SHP77 (cell line): ENCODE measurements at regions not wholly inside any gene's neighbourhood (a gene's known extent, or its start where the extent isn't known, plus 50 kb on each side); places are given as distances from the start of the nearest gene placed in this dataset.
A peak's percentile ranks its signal among the peaks of the same experiment; 100 is the strongest.
"Not testable (repeated sequence)": the region's sequence is repeated elsewhere in the genome, so short reads cannot be mapped to it uniquely, and the experiment has no call there.

Source experiments
- DNase-seq, 2 experiments: peaks; one replicate each; lab custom pipeline; 2025; lab: John Stamatoyannopoulos, UW

DNA sequence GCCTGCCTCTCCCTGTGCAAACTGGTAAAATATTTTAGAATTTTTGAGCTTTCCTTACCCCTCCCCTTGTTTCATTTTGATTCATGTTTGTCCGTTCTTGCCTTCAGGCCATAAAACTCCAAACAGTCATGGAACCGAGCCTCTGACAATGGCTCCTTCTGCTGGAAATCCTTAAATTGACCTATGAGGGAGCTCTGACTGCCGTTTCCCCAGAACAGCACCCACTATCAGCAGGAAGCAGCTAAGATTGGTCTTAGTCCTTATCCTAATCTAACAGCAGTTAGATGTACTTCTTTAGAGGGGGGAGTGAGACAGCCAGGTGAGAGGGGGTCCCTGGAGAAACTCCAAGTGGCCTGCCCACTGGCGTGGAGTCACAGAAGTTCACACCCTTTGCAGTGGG lies 106.7 kb downstream of the FAM174A start:
- DNase-seq: no peak

DNA sequence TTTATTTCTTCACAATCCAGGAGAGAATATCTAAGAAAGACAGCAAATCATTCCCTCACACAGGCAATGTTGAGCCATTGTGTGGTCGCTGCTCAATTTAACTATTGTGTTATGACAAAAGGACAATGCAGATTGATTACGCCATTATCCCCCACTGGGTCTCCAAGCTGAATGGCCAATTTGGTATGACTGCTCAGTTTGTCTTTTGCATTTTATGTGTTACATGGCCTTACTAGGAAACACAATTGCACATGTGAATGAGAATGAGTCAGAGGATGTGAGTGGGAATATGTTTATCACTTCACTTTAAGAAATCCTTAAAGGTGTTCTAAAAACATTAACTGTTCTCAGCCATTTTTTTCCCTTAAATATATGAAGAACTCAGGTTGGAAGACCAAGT lies 108.3 kb downstream of the FAM174A start:
- DNase-seq: no peak

DNA sequence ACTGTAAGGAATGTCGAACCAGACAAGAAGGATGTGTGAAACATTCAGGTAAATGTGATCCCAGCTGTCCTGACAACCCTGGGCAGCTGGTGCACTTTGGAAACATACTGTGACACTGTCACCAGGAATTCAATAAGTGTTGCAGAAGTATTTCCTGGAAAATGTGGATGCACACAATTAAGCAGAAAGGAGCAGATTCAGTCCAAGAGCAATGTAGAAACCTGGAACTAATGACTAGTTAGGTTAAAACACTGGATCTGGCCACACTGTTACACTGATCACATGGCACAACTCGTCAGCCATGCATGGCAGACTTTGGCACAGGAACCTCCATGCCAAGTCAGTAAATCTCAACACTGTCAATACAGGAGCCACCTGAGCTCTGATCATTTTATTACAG lies 109.0 kb downstream of the FAM174A start:
- peak in 1 of 2 experiments; percentile 43 for DNase-seq

DNA sequence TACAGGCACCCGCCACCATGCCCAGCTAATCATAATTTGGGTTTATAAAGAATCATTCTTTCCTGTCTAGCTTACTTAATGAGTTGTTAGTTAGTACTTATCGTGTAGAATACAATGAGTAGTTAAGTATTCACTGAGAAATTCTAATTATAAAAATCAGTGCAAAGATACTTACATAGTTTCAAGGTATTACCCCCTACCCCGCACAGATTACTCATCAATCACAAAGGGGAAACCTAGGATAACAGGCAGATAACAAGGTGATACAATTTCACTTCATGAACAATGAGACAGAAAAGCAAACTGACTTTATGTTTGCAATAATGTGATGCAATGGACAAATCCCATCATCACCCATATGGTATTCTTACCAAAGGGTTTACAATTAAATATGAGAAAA lies 109.6 kb downstream of the FAM174A start:
- no peak for DNase-seq

DNA sequence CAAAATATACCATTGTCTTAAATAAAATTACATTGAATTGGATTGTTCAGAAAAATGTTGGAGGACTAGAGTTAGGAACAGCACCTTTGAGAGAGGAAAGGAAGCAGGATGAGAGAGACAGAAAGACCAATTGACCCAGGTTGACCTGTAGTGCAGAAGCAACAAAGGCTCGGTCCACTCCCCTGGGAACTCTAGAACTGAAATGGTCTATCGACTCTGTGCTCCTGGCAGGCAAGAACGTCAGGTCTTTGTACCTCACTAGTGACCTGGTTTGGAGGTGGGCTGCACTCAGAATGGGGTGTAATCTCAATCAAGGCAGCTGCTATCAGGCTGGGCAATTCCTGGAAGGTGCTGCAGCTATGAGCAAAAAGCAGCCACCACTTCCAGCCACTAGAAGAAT lies 110.8 kb downstream of the FAM174A start:
- DNase-seq: no peak

DNA sequence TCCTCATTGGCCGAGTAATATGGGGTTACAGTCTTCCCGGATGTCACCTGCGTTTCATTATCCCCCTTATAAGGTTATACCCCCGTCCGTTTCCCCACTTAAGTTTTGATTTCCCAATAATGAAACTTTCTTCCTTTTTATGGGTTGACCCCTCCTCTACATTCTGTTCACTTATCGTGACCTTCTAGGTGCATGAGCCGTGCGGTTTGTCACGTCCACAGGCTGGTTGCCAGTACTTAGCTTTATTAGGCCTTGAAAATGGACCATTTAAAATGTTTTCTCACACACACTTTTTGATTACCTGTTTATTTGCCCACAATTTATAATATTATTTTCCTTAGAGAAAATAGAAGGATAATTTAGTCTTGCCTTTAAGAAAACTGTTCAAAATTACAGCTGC lies 111.5 kb downstream of the FAM174A start:
- DNase-seq: no peak

DNA sequence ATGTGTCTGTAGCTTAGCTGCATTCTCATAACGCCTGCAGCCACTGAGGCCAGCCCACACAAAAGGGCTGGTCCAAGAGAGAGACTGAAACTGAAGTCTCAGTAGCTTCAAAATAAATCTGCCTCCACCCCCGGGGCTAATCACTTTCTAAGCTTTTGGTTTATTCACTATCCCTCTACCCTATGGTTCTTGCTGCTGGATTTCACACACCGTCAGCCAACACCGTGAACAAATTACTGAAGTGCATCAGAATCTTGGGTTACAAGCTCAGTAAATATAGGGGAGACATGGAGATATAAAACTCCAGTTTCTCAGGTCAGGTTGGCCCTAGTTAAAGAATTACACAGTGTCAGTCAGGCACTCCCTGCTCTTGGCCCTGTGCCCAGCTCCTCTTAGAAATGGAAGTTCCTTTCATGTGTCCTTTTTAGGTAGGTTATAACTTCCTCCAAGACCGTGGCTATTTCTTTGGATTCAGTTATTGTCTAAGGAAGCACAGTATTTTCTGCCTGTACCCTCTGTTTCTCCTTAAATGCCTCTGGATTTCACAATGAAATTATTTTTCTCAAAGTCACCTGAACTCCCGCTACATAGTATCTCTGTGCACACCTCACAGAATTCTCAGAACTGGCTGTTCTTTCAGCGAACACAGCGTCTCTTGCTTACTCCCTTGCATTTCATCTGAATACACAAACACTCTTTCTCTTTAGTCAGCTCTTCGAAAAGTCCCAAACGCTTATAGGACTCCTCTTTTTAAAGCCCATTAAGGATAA lies 112.5 kb downstream of the FAM174A start:
- peak; percentile 30 to 52 for DNase-seq

DNA sequence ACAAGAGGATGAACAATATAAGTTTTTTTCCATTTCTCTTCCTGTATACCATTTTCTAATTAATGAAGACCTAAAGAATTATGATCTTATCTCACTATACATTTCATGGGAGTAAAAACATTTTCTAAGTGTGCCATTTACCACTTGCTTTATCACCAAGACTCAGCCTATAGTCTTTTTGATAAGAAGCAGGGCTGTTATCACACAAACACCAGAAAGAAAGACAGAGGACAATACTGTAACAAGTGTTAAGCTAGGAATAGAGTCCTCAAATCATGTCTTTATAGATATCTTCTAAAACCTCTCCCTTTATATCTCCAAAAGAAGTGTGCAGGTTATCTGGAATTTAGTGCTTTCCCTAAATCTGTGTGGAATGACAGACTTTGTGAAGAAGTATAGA lies 119.7 kb downstream of the FAM174A start:
- no peak for DNase-seq

DNA sequence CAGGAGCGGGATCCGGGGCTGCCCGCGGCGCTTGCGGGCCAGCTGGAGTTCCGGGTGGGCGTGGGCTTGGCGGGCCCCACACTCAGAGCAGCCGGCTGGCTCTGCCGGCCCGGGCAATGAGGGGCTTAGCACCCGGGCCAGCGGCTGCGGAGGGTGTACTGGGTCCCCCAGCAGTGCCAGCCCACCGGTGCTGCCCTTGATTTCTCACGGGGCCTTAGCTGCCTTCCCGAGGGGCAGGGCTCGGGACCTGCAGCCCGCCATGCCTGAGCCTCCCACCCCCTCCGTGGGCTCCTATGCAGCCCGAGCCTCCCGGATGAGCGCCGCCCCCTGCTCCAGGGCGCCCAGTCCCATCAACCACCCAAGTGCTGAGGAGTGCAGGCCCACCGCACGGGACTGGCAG lies 121.6 kb downstream of the FAM174A start:
- DNase-seq: not testable (repeated sequence)

DNA sequence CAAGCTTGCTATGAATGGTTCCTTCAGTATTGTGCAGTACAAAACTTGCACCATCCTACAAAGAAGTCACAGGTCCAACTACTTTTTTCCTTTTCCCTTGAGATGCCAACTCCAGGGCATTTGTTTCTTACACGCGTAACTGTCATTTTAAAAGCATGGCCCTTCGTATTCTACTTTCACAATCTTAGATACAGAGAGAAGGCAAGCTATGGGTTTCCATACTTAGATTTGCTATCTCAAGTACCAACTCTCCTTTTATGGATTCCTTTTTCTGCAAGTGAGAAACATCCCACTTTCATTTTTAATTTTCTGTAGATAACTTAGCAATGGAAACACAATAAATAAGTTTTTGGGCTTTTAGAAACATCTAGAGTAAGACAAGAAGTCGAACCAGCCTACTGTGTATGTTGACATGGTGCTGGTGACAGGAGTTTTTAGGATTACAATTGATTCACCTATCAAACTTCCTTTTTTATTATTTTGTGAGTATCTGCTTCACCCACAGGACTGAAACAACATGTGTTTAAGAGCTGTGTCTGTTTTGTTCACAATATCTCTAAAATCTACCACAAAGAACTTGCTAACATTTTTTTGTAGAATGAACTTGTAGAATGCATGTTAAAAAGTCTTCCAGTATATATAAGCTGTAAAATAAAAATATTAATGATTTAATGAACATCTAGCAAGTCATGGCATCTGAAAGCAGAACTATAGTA lies 124.1 kb downstream of the FAM174A start:
- DNase-seq: no peak

DNA sequence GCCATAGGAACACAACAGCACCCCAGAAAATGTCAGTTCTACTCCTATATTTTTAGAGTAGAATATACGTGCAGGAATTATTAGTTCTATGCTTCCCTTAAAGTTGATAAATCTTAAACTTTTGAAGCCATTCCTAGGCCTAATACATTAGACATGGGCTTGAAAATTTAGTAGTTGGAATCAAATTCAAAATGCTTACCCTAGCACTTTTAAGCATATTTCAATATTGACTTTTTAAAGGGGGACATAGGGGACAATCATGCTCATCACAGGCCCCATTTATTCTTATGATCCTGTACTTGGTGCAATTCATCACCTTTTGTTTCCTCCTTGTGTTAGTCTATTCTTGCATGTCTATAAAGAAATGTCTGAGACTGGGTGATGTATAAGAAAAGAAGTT lies 129.0 kb downstream of the FAM174A start:
- DNase-seq: no peak

DNA sequence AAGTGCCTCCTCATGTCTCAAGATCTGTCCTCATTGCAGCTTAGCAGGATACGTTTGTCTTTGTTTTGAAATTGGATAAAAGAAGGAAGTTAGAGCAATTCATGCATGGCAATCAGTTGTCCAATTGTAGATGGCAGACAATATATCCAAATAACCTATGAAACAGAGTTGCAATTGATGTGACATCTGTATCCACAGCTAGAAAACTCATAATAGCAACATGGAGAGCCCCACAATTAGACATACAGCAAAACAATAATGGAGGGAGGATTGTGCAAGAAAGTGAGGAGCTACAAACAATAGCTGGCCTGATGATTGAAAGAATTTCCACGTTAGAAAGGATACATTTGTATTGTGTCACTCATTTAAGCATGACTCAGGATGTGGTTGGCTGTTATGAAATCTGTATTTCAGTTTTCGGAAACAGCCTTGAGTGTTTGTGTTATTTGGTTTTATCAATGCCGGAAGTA lies 132.0 kb downstream of the FAM174A start:
- DNase-seq: no peak

DNA sequence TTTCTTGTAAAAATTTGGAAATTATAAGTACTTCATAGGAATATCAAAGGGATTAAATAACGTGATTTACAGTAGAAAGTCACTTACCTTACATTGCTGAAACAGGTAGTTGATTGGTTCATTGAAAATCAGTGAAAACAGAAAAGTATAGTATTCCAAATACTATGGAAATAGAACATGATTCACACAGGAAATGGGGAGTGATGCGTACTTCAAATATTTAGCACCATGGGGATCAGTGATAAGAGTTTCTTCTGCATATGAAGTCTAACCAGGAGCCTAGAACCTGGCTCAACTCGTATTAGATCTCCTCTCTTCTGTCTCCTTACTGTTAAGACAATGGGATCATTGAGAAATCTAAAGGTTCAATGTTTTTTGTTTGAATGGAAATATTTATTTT lies 133.3 kb downstream of the FAM174A start:
- no peak for DNase-seq

DNA sequence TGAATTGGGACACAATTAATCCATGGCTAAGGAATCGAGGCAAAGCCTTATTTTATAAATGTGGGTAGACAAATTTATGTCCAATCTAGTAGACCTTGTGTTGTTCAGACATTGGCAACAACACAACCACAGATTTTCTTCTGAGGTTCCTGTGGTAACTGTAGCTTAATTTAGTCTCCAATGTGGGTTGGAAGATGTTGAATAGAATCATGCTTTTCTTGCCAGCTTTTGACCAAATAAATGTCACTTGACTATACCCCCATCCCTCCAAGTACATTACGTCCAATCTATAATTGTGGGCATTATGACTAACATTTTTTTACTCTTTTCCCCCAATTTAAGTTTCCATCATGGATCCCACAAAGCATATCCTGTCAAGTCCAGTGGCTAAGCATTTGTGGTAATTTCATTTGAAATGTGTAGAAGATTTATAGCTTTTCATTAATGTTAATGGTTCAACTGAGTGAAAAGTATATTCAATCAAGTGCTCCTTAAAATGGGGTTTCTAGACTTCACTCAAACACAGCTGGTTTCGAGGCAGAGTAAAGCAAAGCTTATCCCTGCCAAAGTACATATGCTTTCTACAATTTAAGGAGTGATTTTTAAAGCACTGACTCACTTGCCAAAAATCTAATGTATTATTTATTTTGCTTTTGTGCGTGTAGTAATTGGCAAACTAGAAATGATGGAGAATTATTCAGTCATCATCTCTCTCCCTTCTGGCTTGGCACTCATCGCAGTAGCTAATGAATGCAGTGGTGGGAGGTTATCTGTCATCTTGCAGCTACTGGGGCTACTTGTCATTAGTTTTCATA lies 141.8 kb downstream of the FAM174A start:
- DNase-seq: peak; percentile 75 to 83

DNA sequence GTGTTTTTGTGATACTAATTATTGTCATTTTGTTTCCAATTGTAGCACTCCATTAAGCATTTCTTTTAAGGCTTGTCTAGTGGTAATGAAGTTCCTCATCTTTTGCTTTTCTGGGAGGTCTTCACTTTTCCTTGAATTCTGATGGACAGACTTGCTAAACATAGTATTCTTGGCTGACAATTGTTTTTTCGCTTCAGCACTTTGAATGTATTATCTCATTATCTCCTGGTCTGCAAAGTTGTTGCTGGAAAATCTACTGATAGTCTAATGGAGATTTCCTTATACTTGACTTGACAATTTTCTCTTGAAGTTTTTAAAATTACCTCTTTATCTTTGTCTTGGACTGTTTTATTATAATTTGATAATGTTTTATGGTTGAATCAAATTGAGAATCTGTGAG lies 147.5 kb downstream of the FAM174A start:
- no peak for DNase-seq

DNA sequence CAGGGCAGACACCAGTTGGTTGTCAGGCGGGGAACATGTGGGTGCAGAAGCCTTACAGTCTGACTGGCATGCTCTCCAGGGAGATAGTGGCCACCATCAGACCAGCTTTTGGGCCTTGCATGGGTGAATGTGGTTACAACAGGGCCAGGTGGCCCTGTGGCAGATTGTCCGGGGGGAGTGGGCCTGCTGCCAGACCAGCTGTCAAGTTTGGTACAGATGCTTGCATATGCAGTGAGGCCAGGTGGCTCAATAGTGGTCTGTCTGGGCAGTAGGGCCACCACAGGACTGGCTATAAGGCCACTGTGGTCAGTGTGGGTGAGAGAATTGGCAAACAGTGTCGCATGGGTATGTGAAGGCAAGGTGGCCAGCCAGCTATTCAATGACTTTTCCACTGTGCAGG lies 148.7 kb downstream of the FAM174A start:
- no peak for DNase-seq

DNA sequence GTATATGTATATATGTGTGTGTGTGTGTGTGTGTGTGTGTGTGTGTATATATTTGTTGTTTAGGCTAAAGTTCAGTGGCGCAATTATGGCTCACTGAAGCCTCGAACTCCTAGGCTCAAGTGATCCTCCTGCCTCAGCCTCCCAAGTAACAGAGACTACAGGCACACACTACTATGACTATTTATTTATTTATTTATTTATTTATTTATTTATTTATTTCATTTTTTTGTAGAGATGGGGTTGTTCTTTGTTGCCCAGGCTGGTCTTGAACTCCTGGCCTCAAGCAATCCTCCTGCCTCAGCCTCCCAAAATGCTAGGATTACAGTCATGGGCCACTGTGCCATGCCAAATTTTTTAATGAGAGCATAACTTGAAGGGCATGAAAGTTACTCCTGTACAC lies 149.9 kb downstream of the FAM174A start:
- DNase-seq: not testable (repeated sequence)

DNA sequence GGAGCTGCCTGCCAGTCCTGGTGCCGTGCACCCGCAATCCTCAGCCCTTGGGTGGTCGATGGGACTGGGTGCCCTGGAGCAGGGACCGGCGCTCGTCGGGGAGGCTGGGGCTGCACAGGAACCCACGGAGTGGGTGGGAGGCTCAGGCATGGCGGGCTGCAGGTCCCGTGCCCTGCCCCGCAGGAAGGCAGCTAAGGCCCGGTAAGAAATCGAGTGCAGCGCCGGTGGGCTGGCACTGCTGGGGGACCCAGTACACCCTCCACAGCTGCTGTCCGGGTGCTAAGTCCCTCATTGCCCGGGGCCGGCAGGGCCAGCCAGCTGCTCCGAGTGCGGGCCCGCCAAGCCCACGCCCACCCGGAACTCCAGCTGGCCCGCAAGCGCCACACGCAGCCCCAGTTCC lies 153.7 kb downstream of the FAM174A start:
- not testable (repeated sequence) for DNase-seq

DNA sequence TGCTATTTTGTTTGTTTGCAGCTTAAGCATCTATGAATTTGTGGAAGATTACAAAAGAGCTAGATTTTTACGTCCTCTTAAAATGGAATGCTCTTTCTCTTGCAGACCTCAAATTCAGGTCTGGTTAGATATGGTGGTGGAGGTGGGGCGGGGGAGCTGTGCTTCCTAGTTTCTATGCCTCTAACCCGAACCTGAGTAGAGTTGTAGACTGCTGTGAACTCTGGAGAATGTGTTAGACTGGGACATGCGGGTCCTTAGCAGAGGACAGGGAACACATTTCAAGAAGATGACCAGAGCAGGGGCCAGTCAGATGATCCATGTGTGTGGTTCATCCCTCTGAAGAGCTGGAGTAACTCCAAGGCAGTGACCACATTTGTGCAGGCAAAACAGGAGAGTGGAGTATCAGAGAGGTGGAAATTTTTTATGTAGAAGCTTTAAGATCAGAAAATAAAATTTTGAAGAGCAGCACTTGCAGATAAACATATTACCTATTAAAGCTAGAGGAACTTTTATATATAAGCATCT lies 154.9 kb downstream of the FAM174A start:
- DNase-seq: no peak

DNA sequence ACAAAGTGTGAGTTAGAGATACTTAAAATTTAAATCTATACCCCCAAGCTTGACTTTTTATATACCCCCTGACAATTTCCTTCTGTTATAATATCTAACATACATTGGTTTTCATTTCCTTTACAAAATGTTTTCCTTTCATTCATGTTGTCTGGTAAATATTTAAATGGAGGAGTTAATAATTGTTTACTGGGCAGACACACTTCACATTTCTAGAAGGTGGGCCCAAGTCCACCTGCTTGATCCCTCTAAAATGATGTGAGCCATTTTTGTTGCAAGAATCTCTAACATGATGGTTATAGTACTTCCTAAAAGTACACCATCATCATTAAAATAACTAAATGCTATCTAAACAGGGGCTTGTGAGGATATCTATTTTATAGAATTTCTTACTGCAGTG lies 155.9 kb downstream of the FAM174A start:
- no peak for DNase-seq

DNA sequence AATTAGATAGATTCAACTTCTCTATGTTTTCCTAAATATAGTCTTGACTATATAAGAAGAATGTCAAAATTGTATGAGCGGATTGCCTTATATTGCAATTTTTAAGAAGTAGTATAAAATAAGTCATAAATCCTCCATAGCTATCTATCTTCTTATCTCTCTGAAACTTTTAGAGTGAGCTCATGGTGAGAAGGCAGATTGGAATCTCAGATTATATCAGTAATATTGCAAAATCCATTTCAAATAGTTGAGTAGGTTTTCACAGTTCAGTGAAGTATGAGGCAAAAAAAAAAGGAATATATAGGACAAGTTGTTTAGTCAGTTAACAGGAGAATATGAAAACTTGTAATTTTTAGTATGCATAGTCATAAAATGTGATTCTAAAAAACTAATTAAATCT lies 156.4 kb downstream of the FAM174A start:
- DNase-seq: no peak

DNA sequence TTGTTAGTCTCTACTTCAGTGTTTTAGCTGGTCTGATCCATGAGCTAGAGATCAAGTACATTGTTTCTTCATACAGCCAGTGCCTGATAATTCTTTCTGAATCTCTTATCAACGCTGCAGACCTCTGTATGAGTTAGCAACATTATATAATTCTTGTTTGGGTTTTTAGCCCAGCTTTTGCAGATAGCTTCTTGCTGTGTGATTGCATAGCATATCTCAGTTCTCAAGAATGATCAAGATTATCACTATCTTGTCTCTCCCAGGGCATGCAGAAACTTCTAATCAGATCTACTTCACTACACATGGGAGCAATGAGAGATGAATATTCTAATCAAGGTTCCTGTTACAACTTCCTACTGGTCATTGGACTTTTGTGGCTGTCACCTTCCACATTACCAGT lies 158.3 kb downstream of the FAM174A start:
- no peak for DNase-seq
